ENCODE measurements at regions not wholly inside any gene's neighbourhood (a gene's known extent, or its start where the extent isn't known, plus 50 kb on each side); places are given as distances from the start of the nearest gene placed in this dataset.

GRCh38 chr12:107244584-107244983 is 151.2 kb upstream of the CRY1 start:
- Histone ChIP-seq H3K9me1 (replicated peaks; ENCODE audit: control insufficient read depth, extremely low read depth, insufficient read depth, low read length) (no peaks in the 10 kb centered on the region), H3K36me3 (ENCODE audit: control insufficient read depth in 2 of 2, extremely low read depth in 1 of 2, insufficient read depth in 2 of 2, low read length in 2 of 2) (no peaks in the 10 kb centered on the region), H4K20me1 (replicated peaks; ENCODE audit: control insufficient read depth, extremely low read depth, insufficient read depth, low read length) (no peaks in the 10 kb centered on the region), H3K4me1 (ENCODE audit: control insufficient read depth, extremely low read depth, insufficient read depth, low read length) (no peaks in the 10 kb centered on the region), H3K27ac (ENCODE audit: insufficient read depth, low read depth, low read length) (no peak overlapping the region), H3K27me3 (ENCODE audit: control insufficient read depth in 2 of 2, insufficient read depth in 2 of 2, low read length in 2 of 2) (peaks cover 3% of the 10 kb centered on the region in 2 experiments), H3K4me2 (ENCODE audit: insufficient read depth, low read length) (no peak overlapping the region), H3K4me3 (replicated peaks in 1 of 3; ENCODE audit: insufficient read depth in 1 of 3, low read depth in 1 of 3, low read length in 3 of 3) (no peak overlapping the region), H3K9me3 (replicated peaks; ENCODE audit: control insufficient read depth, insufficient read depth, low read length) (no peaks in the 10 kb centered on the region), H3K79me2 (ENCODE audit: control insufficient read depth, insufficient read depth, low read length) (no peaks in the 10 kb centered on the region), H3K9ac (replicated peaks; ENCODE audit: extremely low read depth, insufficient read depth, low read length) (no peak overlapping the region), H2AFZ (ENCODE audit: low read depth, low read length) (no peak overlapping the region)
- ChIA-PET POLR2A (no interaction called here), CTCF (interaction anchor here (1.5 kb wide), 1 partner anchor 18 kb away, joined by 5 read pairs; no protein-coding TSS in a partner anchor)
- TF ChIP-seq MYC (IDR thresholded peaks at IDR 0.05; ENCODE audit: low read depth, low read length) (no peak), JUN (IDR thresholded peaks at IDR 0.05; ENCODE audit: borderline replicate concordance, insufficient read depth, insufficient read length, low read depth) (no peak), GATA2 (IDR thresholded peaks at IDR 0.05; ENCODE audit: insufficient read depth, insufficient read length, low read depth, low read length) (no peak), POLR2A (IDR thresholded peaks at IDR 0.05; ENCODE audit: low read depth, low read length) (no peak), POLR2AphosphoS5 (IDR thresholded peaks at IDR 0.05; ENCODE audit: insufficient read depth, low read depth, low read length) (no peak)
- TF ChIP-seq, protein P1, sequence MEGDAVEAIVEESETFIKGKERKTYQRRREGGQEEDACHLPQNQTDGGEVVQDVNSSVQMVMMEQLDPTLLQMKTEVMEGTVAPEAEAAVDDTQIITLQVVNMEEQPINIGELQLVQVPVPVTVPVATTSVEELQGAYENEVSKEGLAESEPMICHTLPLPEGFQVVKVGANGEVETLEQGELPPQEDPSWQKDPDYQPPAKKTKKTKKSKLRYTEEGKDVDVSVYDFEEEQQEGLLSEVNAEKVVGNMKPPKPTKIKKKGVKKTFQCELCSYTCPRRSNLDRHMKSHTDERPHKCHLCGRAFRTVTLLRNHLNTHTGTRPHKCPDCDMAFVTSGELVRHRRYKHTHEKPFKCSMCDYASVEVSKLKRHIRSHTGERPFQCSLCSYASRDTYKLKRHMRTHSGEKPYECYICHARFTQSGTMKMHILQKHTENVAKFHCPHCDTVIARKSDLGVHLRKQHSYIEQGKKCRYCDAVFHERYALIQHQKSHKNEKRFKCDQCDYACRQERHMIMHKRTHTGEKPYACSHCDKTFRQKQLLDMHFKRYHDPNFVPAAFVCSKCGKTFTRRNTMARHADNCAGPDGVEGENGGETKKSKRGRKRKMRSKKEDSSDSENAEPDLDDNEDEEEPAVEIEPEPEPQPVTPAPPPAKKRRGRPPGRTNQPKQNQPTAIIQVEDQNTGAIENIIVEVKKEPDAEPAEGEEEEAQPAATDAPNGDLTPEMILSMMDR (IDR thresholded peaks at IDR 0.05; ENCODE audit: extremely low read depth in 1 of 2, insufficient read depth in 1 of 2, low read depth in 1 of 2, low read length in 2 of 2): no peak
- dilution Hi-C loops (cut with MboI; ENCODE audit: extremely low pct_ligation_motif_present, low sequenced_read_pairs) (no loop called here), intact Hi-C loops (cut with micrococcal nuclease) (no loop called here)
- FAIRE-seq (no peak), DNase-seq (ENCODE audit: low read depth, low spot score) (no peak)
- BruUV-seq (replicated peaks): no TSS peak

DNA sequence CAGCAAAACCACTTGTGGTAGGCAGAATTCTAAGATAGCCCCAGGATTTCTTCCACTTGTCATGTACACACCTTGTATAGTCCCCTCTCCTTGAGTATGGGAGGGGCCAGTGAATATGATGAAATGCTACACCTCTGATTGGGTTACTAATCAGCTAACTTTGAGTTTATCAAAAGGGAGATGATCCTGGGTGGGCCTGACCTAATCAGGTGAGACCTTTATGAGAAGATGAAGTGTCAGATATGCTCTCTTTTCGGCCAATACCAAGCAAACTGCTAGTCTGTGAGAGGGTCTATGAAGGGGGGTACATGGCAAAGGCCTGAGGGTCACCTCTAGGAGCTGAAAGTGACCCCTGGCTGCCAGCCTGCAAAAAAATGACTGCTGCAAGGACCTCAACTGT is 154.3 kb upstream of the CRY1 start:
- Histone ChIP-seq H3K36me3 (ENCODE audit: control insufficient read depth in 2 of 2, extremely low read depth in 1 of 2, insufficient read depth in 2 of 2, low read length in 2 of 2) (no peaks in the 10 kb centered on the region), H4K20me1 (replicated peaks; ENCODE audit: control insufficient read depth, extremely low read depth, insufficient read depth, low read length) (no peaks in the 10 kb centered on the region), H3K9ac (replicated peaks; ENCODE audit: extremely low read depth, insufficient read depth, low read length) (no peak overlapping the region), H3K9me3 (replicated peaks; ENCODE audit: control insufficient read depth, insufficient read depth, low read length) (no peaks in the 10 kb centered on the region), H3K79me2 (ENCODE audit: control insufficient read depth, insufficient read depth, low read length) (no peaks in the 10 kb centered on the region), H3K27ac (ENCODE audit: insufficient read depth, low read depth, low read length) (no peak overlapping the region), H3K4me2 (ENCODE audit: insufficient read depth, low read length) (no peak overlapping the region), H3K27me3 (ENCODE audit: control insufficient read depth in 2 of 2, insufficient read depth in 2 of 2, low read length in 2 of 2) (no peaks in the 10 kb centered on the region), H2AFZ (ENCODE audit: low read depth, low read length) (no peak overlapping the region), H3K4me3 (replicated peaks in 1 of 3; ENCODE audit: insufficient read depth in 1 of 3, low read depth in 1 of 3, low read length in 3 of 3) (no peak overlapping the region), H3K9me1 (replicated peaks; ENCODE audit: control insufficient read depth, extremely low read depth, insufficient read depth, low read length) (no peaks in the 10 kb centered on the region), H3K4me1 (ENCODE audit: control insufficient read depth, extremely low read depth, insufficient read depth, low read length) (no peaks in the 10 kb centered on the region)
- intact Hi-C loops (cut with micrococcal nuclease) (no loop called here), dilution Hi-C loops (cut with MboI; ENCODE audit: extremely low pct_ligation_motif_present, low sequenced_read_pairs) (no loop called here)
- ChIA-PET POLR2A (no interaction called here), CTCF (no interaction called here)
- FAIRE-seq: no peak
- BruUV-seq (replicated peaks): no TSS peak
- no peak for DNase-seq (ENCODE audit: low read depth, low spot score)
- TF ChIP-seq, protein P1 (IDR thresholded peaks at IDR 0.05; ENCODE audit: extremely low read depth in 1 of 2, insufficient read depth in 1 of 2, low read depth in 1 of 2, low read length in 2 of 2): no peak
- TF ChIP-seq EZH2 (IDR thresholded peaks at IDR 0.05; ENCODE audit: borderline replicate concordance, low read depth, low read length, severe bottlenecking) (no peak), POLR2A (IDR thresholded peaks at IDR 0.05; ENCODE audit: low read depth, low read length) (no peak), FOS (IDR thresholded peaks at IDR 0.05; ENCODE audit: borderline replicate concordance, insufficient read depth, low read length) (no peak)
- TF ChIP-seq, protein P2, sequence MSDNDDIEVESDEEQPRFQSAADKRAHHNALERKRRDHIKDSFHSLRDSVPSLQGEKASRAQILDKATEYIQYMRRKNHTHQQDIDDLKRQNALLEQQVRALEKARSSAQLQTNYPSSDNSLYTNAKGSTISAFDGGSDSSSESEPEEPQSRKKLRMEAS (IDR thresholded peaks at IDR 0.05; ENCODE audit: insufficient read depth, insufficient read length): no peak
